Mesenchymal stem cell (in vitro differentiated cells and primary cell): ENCODE measurements at regions not wholly inside any gene's neighbourhood (a gene's known extent, or its start where the extent isn't known, plus 50 kb on each side); places are given as distances from the start of the nearest gene placed in this dataset.

Source experiments
- DNase-seq: peaks from one replicate; pipeline ENCODE4 v3.0.0-alpha.2; 2013
- H2AFZ ChIP-seq: one replicate; pipeline ENCODE4 v1.6.1; 2013; ENCODE audit warnings: low read depth, mild to moderate bottlenecking, control low read depth, inconsistent platforms, low read length, moderate library complexity
- H2AK5ac ChIP-seq: 2 replicates; pipeline ENCODE4 v1.6.1; 2013; ENCODE audit warnings: low read length, moderate library complexity, mild to moderate bottlenecking, inconsistent platforms; ENCODE audit not compliant: severe bottlenecking
- H2BK120ac ChIP-seq: one replicate; pipeline ENCODE4 v1.6.1; 2013; ENCODE audit warnings: low read depth, mild to moderate bottlenecking, inconsistent platforms, low read length, moderate library complexity
- H2BK12ac ChIP-seq, 2 experiments: one replicate each; pipeline ENCODE4 v1.6.1; 2013; ENCODE audit warnings: inconsistent platforms in 2 of 2, low read length in 2 of 2, mild to moderate bottlenecking in 2 of 2, moderate library complexity in 2 of 2, control low read depth in 1 of 2
- H2BK15ac ChIP-seq: one replicate; pipeline ENCODE4 v1.6.1; 2013; ENCODE audit warnings: mild to moderate bottlenecking, low read depth, inconsistent platforms; ENCODE audit not compliant: poor library complexity, severe bottlenecking
- H2BK5ac ChIP-seq: 2 replicates; pipeline ENCODE4 v1.6.1; 2013; ENCODE audit warnings: low read depth, mild to moderate bottlenecking, low read length, control low read depth, inconsistent platforms; ENCODE audit not compliant: poor library complexity, severe bottlenecking
- H3K14ac ChIP-seq, 2 experiments: one replicate each; pipeline ENCODE4 v1.6.1; 2013; ENCODE audit warnings: inconsistent platforms in 2 of 2, low read length in 2 of 2, control low read depth in 1 of 2, mild to moderate bottlenecking in 1 of 2, moderate library complexity in 1 of 2
- H3K18ac ChIP-seq, 2 experiments: one replicate each; pipeline ENCODE4 v1.6.1; 2013; ENCODE audit warnings: inconsistent platforms in 2 of 2, low read length in 2 of 2, control low read depth in 1 of 2, low read depth in 1 of 2, mild to moderate bottlenecking in 1 of 2
- H3K23ac ChIP-seq, 2 experiments: one replicate each; pipeline ENCODE4 v1.6.1; 2013; ENCODE audit warnings: inconsistent platforms in 2 of 2, low read length in 2 of 2, mild to moderate bottlenecking in 2 of 2, moderate library complexity in 2 of 2, control low read depth in 1 of 2
- H3K27ac ChIP-seq: 2 replicates; pipeline ENCODE4 v1.5.1; 2013; ENCODE audit warnings: mild to moderate bottlenecking, moderate library complexity, low read length, control low read depth, inconsistent platforms; ENCODE audit not compliant: poor library complexity, severe bottlenecking
- H3K27me3 ChIP-seq, 2 experiments: 2 replicates each; pipeline versions ENCODE4 v1.6.1 to v1.7.0; 2013; ENCODE audit warnings: low read length in 2 of 2, mild to moderate bottlenecking in 2 of 2, moderate library complexity in 2 of 2, control low read depth in 1 of 2, inconsistent platforms in 1 of 2; ENCODE audit not compliant: control insufficient read depth in 1 of 2, insufficient read depth in 1 of 2
- H3K36me3 ChIP-seq, 2 experiments: 2 replicates each; pipeline versions ENCODE4 v1.6.1 to v1.7.0; 2013; ENCODE audit warnings: low read length in 2 of 2, control low read depth in 1 of 2, inconsistent platforms in 1 of 2, low read depth in 1 of 2, mild to moderate bottlenecking in 1 of 2; ENCODE audit not compliant: insufficient read depth in 2 of 2, control insufficient read depth in 1 of 2
- H3K4ac ChIP-seq, 2 experiments: one replicate each; pipeline ENCODE4 v1.6.1; 2013; ENCODE audit warnings: inconsistent platforms in 2 of 2, low read length in 2 of 2, mild to moderate bottlenecking in 2 of 2, moderate library complexity in 2 of 2, control low read depth in 1 of 2, low read depth in 1 of 2
- H3K4me1 ChIP-seq: 2 replicates; pipeline ENCODE4 v1.6.1; 2013; ENCODE audit warnings: low read depth, low read length, control low read depth; ENCODE audit not compliant: control insufficient read depth, insufficient read depth
- H3K4me2 ChIP-seq: 2 replicates; pipeline ENCODE4 v1.6.1; 2013; ENCODE audit warnings: low read length, mild to moderate bottlenecking, inconsistent platforms; ENCODE audit not compliant: poor library complexity, severe bottlenecking
- H3K4me3 ChIP-seq, 2 experiments: 2 replicates each; pipeline versions ENCODE4 v1.5.1 to v1.7.0; 2013; ENCODE audit warnings: low read length in 2 of 2, mild to moderate bottlenecking in 2 of 2, control low read depth in 1 of 2, low read depth in 1 of 2; ENCODE audit not compliant: insufficient read depth in 1 of 2
- H3K79me1 ChIP-seq: replicated peaks from 2 replicates; pipeline ENCODE4 v1.6.1; 2013; ENCODE audit warnings: mild to moderate bottlenecking, control low read depth, low read length, inconsistent platforms; ENCODE audit not compliant: poor library complexity, severe bottlenecking
- H3K9ac ChIP-seq: 2 replicates; pipeline ENCODE4 v1.7.0; 2013; ENCODE audit warnings: mild to moderate bottlenecking, low read length, moderate library complexity
- H3K9me3 ChIP-seq: 2 replicates; pipeline ENCODE4 v1.7.0; 2013; ENCODE audit warnings: mild to moderate bottlenecking, low read length; ENCODE audit not compliant: control insufficient read depth
- H4K8ac ChIP-seq: one replicate; pipeline ENCODE4 v1.6.1; 2013; ENCODE audit warnings: inconsistent platforms, mild to moderate bottlenecking, low read length, moderate library complexity
- H4K91ac ChIP-seq: one replicate; pipeline ENCODE4 v1.6.1; 2013; ENCODE audit warnings: mild to moderate bottlenecking, low read length, inconsistent platforms
- WGBS: methylation state at CpG from one replicate; pipeline ENCODE4 v1.1.7; 2013; ENCODE audit warnings: mixed read lengths; 5-methylcytosine and 5-hydroxymethylcytosine counted together

DNA sequence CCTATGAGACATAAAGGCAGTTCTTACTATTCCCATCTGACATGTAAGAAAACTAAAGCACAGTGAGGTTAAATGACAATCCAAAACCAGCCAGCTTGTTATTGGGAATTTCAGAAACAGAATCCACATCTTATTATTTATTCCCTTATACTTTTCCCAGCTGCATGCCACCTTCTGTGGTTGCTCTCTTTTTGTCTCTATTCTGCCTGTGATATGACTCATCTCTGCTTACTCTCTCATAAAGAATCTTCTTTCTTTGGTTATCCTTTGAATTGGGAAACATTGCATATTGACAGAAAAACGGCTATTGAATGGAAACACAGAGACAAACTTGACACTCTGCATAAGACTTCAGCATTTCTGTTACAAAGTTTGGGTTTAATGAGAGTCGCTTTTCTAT lies 183.2 kb downstream of the TLR4 start:
- H3K36me3 ChIP-seq = no peaks in the 10 kb centered on the region
- no peaks in the 10 kb centered on the region for H3K79me1 ChIP-seq
- no peak overlapping the region for H3K4me2 ChIP-seq
- H2BK12ac ChIP-seq = no peak overlapping the region
- no peak for DNase-seq
- H2BK15ac ChIP-seq = no peak overlapping the region
- H2AFZ ChIP-seq = no peak overlapping the region
- H3K9ac ChIP-seq = no peak overlapping the region
- H3K14ac ChIP-seq = no peak overlapping the region
- H3K27me3 ChIP-seq = no peaks in the 10 kb centered on the region
- H2BK5ac ChIP-seq = no peak overlapping the region
- H4K8ac ChIP-seq = no peak overlapping the region
- no peaks in the 10 kb centered on the region for H3K4me1 ChIP-seq
- no peaks in the 10 kb centered on the region for H3K9me3 ChIP-seq
- H3K27ac ChIP-seq = no peak overlapping the region
- H3K4me3 ChIP-seq = no peak overlapping the region
- H3K23ac ChIP-seq = no peak overlapping the region
- WGBS = no CpG with 5 or more reads among the region's 2 CpGs
- H3K18ac ChIP-seq = no peak overlapping the region
- H2BK120ac ChIP-seq = no peak overlapping the region
- H2AK5ac ChIP-seq = no peak overlapping the region
- H4K91ac ChIP-seq = no peak overlapping the region
- no peak overlapping the region for H3K4ac ChIP-seq

DNA sequence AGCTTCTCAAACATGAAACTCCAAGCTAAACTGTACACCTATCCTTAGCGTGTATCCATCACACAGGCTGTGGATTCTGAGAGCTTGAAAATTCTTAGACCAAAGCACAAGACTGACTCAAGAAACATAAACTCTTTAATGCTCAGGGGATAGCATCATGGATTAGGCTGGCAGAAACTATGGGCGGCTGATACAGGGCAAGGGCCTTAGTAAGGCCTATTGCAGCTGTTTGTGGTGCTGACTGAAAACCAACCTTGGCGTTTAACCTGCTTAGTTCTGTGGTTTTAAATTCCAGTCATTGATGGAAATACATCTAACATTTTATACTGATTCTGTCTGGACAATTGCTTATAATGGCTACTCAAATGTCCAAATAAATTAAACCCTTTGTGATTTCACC lies 183.7 kb downstream of the TLR4 start:
- H2AFZ ChIP-seq = no peak overlapping the region
- H4K8ac ChIP-seq = no peak overlapping the region
- no peak overlapping the region for H3K4ac ChIP-seq
- no peaks in the 10 kb centered on the region for H3K36me3 ChIP-seq
- no peak overlapping the region for H3K4me3 ChIP-seq
- no peaks in the 10 kb centered on the region for H3K4me1 ChIP-seq
- H3K27me3 ChIP-seq = no peaks in the 10 kb centered on the region
- H3K9ac ChIP-seq = no peak overlapping the region
- no peak overlapping the region for H2BK12ac ChIP-seq
- 94% methylated on average over 2 of the region's 3 CpGs for WGBS
- H2BK15ac ChIP-seq = no peak overlapping the region
- no peak overlapping the region for H3K4me2 ChIP-seq
- no peak overlapping the region for H3K27ac ChIP-seq
- no peak overlapping the region for H4K91ac ChIP-seq
- no peak overlapping the region for H2BK5ac ChIP-seq
- H2BK120ac ChIP-seq = no peak overlapping the region
- H3K18ac ChIP-seq = no peak overlapping the region
- no peak overlapping the region for H2AK5ac ChIP-seq
- H3K14ac ChIP-seq = no peak overlapping the region
- DNase-seq = no peak
- no peaks in the 10 kb centered on the region for H3K79me1 ChIP-seq
- H3K9me3 ChIP-seq = no peaks in the 10 kb centered on the region
- H3K23ac ChIP-seq = no peak overlapping the region

DNA sequence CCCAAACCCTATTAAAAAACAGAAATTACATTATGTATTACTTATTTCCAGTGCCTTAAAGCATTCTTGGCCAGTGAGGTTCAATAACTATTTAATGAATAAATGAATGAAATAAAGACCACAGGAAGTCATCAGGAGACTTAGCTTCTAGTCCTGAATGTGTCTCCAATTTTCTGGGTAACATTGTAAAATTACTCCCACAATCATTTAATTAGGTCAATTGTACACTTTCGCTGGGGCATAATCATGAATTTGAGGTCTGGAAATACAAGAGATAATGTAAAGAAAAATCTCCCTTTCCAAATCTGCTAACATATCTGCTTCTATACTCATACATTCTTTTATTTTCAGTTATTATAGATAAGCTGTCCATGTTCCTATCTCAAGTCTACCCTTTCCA lies 199.2 kb downstream of the TLR4 start:
- H2BK12ac ChIP-seq = no peak overlapping the region
- H3K79me1 ChIP-seq = no peaks in the 10 kb centered on the region
- no peak overlapping the region for H3K27ac ChIP-seq
- H2AFZ ChIP-seq = no peak overlapping the region
- H2AK5ac ChIP-seq = no peak overlapping the region
- H2BK15ac ChIP-seq = no peak overlapping the region
- H3K36me3 ChIP-seq = no peaks in the 10 kb centered on the region
- DNase-seq = no peak
- H3K9ac ChIP-seq = no peak overlapping the region
- H3K23ac ChIP-seq = no peak overlapping the region
- no peak overlapping the region for H3K4me3 ChIP-seq
- no peak overlapping the region for H4K91ac ChIP-seq
- no peak overlapping the region for H4K8ac ChIP-seq
- no peak overlapping the region for H2BK120ac ChIP-seq
- H3K9me3 ChIP-seq = peaks cover 20% of the 10 kb centered on the region
- H3K4me2 ChIP-seq = no peak overlapping the region
- no peak overlapping the region for H2BK5ac ChIP-seq
- no peak overlapping the region for H3K18ac ChIP-seq
- H3K27me3 ChIP-seq = no peaks in the 10 kb centered on the region
- no peaks in the 10 kb centered on the region for H3K4me1 ChIP-seq
- no peak overlapping the region for H3K4ac ChIP-seq
- no peak overlapping the region for H3K14ac ChIP-seq
- no CpG with 5 or more reads among the region's 1 CpG for WGBS

DNA sequence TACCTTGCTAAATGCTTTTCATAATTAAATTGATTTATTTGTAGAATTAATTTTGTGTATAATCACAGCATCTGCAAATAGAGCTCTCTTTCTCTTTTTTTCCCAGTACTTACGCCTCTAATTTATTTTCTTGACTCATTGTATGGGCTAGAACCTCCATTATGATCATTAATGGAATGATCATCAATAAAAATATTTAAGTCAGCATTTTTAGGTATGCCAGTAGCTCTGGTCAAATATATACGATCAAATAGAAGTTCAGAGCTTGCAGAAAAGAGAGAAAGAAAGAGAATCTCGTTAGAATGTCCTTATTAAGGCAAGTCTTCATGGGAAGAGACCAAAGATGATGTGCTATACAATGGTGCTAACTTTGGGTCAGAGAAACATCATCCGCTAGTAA lies 202.6 kb downstream of the TLR4 start:
- Histone ChIP-seq H2AK5ac (no peak overlapping the region), H3K23ac (no peak overlapping the region), H4K8ac (no peak overlapping the region), H3K9ac (no peak overlapping the region), H3K18ac (no peak overlapping the region), H2BK120ac (no peak overlapping the region), H2BK15ac (no peak overlapping the region), H3K79me1 (no peaks in the 10 kb centered on the region), H3K27ac (no peak overlapping the region), H3K9me3 (peaks cover 45% of the 10 kb centered on the region), H2AFZ (no peak overlapping the region), H3K36me3 (no peaks in the 10 kb centered on the region), H3K27me3 (no peaks in the 10 kb centered on the region), H3K4me2 (no peak overlapping the region), H3K4me3 (no peak overlapping the region), H2BK5ac (no peak overlapping the region), H3K14ac (no peak overlapping the region), H2BK12ac (no peak overlapping the region), H4K91ac (no peak overlapping the region), H3K4ac (no peak overlapping the region), H3K4me1 (no peaks in the 10 kb centered on the region)
- no peak for DNase-seq
- 54% methylated on average over 2 of the region's 4 CpGs for WGBS
